ENCODE measurements at regions not wholly inside any gene's neighbourhood (a gene's known extent, or its start where the extent isn't known, plus 50 kb on each side); places are given as distances from the start of the nearest gene placed in this dataset.
A peak's percentile ranks its signal among the peaks of the same experiment; 100 is the strongest.

DNA sequence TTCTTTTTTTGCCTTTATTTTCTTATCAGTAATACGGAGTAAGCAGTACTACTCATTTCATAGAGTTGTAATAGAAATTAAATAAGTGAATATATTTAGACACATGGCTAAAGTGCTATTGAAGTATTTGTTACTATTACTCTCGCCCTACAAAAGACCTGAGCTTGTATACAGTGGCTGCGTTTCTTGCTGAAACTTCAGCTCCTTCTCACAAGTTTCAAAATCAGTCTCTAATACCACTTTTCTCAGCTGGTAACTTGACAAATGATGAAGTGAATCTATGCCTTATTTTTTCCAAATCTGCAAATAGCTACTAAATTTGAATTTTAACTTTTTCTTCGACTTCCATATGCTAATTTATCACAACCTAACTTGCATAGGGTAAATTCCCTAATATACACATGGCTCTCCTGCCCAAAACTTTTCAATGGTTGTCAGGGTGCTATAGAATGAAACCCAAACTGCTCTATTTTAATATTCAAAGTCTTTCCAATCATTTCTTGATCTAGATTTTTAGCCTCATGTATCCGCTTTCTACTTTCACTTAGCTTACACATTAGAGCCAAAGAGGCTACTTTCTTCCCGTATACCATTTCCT is 347.8 kb upstream of the GULP1 start:
- DNase-seq, result no peak

DNA sequence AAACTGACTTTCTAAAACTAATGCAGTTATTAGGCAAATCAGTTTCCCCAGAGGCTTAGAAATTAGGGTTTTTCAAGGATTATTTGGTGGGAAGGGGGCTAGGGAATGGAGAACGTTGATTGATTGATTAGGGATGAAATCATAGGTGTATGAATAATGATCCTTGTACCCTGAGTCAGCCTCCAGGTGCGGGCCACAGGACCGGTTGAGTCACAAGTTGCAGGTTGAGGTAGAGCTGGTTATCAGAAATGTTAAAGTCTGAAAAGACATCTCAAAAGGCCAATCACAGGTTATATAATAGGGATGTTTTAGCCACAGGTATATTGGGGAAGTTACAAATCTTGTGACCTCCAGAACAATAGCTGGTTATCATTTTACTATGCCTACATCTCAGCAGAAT is 341.8 kb upstream of the GULP1 start:
- DNase-seq, result no peak

DNA sequence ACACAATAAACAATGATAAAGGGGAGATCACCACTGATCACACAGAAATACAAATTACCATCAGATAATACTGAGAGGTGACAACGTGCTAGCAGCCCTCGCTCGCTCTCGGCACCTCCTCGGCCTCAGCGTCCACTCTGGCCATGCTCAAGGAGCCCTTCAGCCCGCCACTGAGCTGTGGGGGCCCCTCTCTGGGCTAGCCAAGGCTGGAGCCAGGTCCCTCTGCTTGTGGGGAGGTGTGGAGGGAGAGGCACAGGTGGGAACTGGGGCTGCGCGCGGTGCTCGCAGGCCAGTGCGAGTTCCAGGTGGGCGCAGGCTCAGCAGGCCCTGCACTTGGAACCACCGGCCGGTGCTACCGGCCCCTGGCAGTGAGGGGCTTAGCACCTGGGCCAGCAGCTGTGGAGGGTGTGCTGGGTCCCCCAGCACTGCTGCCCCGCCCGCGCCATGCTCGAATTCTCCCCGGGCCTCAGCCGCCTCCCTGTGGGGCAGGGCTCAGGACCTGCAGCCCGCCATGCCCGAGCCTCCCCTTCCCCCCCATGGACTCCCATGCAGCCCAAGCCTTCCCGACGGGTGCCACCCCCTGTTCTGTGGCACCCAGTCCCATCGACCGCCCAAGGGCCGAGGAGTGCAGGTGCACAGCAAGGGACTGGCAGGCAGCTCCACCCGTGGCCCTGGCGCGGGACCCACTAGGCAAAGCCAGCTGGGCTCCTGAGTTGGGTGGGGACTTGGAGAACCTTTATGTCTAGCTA is 340.0 kb upstream of the GULP1 start:
- no peak for DNase-seq

DNA sequence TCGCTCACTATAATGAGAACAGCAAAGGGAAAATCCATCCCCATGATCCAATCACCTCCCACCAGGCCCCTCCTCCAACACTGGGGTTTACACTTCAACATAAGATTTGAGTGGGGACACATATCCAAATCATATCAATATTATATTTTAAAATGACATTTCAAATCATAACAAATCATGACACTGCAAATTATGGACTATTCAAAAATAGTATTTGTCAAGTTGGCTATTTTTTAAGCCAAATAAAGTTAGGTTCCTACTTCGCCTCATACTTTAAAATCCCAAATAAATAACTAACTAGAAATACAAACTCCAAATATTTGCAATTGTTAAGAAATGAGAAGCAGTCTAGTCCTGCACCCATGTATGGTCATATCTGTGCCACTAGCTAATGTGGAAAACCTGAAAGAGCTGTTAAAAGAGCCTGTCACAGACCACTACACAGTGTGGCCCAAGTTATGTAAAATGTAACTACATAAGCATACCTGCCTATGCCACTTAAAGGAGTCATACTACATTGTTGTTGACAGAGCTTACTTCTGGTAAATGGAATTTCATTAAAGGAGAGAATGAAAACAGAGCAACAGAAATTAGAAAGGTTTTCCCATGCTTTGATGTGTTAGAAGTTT is 334.7 kb upstream of the GULP1 start:
- no peak for DNase-seq

DNA sequence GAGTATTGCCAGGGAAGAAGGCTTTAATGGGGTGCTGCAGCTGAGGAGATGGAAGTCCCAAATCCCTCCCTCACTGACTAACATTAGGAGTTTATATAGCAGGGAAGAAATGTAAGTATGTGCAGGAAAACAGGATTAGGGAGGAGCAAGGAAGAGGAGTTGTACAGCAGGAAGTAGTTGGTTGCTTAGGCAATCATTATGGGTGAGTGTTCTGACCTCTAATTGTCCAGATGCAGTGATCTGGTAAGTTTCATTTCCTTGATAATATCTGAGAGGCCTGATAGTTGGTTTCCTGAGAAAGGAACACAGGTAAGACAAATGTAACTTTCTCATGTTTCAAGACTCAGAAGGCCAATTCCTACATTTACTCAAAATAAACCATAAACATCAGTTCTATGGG is 331.9 kb upstream of the GULP1 start:
- no peak for DNase-seq

DNA sequence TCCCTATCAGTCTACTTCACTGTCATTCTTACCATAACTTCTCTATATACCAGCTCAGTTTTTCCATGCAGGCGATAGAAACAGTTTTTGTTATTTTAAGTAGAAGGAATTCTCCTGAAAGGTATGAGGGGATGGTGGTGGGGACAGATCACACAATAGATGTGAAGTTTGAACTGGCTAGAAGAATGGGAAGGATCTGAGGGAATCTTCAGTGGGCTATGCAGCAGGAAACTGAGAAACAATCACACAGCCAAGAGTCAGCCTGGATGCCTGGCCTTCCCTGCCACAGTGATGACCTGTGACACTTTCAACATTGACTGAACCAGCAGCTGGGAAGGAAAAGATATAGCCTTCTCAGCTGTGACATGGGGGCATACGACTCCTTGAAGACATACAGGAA is 329.1 kb upstream of the GULP1 start:
- DNase-seq, result no peak

DNA sequence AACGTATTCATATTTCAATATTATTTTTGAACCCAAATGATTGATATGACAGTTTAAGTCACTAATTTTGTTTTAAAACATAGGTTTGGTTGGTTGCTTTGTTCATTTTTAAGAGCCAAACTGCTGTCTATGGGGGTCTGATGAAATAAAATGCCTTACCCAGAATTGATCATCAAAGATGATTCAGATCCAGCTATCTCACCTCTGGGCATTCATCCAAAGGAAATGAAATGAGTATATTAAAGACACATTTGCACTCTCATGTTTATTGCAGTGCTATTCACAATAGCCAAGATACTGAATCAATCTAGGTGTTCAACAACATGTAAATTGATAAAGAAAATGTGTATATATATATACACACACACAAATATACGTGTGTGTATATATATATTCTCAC is 326.9 kb upstream of the GULP1 start:
- no peak for DNase-seq

DNA sequence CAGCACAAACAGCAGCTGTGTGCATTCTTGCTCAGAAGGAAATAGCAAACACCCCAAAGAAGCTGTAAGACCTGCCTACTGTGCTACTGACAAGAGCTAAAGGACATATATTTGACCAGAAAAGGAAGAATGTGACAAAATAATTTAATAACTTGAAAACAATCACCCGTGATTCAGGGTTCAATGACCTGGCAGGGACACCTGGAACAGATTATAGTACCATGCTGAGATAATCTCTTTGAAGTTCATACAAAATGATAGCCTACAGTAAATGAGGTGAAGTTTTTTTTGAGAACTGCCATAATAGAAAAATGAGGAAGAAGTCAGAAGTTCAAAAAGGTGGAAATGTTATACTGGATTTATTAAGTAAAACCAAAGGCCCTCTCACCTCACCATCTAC is 324.8 kb upstream of the GULP1 start:
- DNase-seq, result no peak

DNA sequence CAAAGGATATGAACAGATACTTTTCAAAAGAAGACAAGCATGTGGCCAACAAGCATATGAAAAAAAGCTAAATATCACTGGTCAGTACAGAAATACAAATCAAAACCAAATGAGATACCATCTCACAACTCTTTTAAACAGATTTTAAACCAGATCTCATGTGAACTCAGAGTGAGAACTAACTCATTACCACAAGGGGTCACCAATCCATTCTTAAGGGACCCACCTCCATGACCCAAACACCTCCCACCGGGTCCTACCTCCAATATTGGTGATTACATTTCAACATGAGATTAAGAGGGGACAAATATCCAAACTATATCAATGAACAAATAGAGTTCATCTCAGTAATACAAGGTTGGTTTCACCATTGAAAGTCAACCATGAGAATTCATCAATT is 319.8 kb upstream of the GULP1 start:
- DNase-seq, result no peak

DNA sequence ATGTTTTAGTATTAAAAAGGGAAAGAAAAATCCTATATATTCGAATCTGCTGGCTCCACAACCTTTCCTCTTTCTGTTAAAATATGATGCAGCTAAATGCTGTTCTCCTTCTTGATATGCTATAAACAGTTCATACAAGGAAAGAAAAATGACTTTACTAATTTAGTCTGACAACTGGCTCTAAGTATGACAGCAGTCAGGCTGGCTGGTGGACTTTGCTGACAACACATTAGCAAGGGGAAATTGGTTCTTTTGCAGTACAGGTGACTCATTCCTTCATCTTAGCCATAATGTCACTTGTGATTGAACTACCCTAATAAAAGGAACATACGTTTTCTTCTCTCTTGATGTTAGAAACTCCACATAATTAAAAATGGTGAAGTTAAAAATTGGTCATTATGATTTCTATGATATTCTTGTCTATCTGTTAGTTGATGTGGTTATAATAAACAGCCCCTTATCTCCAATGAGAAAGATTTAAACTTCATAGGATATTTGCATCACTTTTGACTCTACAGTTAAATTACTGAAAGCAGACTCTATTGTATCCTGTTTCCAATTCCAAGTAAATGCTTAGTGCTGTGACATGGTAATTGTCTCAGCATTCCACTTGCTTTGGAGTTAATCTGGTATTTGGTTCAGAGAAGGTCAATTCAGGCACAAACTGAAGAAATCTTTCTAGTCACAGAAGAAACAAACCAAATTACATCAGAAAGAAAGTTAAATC is 315.3 kb upstream of the GULP1 start:
- no peak for DNase-seq

DNA sequence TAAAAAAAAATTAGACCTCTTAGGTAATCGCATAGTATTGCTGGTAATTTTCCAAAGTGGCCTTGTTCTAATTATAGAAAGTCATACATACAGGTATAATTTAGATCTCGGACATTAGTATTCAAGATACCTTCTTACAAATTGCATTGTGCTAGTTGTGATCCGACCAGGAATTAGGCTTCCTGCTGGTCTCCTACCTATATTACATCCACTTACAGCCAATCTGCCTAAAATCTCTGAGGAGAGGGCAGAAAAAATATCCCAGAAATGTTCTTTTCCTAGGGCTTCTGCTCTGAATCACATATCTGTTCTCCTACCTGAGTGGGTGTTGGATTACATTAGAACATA is 314.7 kb upstream of the GULP1 start:
- DNase-seq, result no peak

DNA sequence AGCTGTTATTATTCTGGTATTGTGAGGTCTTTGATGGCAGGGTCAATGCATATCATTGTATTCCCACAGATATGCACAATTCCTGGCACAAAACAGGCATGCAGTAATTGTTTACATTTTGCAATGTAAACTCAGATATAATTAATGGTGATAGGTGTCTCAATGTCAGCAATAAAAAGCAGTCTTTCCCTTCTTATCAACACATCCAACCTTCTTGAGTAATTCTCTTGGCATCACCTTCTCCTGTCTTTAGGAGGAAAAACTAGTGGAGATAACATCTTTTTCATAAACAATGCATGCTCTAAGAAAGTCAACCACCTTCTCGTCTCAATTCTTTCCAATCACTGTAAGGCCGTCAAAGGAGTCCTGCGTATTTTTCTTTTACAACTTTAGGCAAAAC is 313.3 kb upstream of the GULP1 start:
- no peak for DNase-seq

DNA sequence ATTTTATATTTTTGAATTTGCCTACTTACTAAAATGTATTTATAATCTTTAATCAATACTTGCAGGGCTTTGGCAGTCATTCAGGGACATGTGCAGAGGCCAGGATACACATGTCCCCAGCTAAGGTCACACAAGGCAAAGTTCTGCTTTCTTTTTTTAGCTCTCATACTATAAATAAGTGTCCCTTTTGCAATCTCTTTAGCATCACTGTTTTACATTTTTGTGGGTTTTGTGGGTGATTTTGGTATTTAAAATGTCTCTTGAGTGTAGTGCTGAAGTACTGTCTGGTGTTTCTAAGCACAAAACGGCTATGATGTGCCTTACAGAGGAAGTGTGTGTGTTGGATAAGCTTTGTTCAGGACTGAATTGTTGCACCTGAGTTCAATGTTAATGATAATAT is 309.0 kb upstream of the GULP1 start:
- DNase-seq, result no peak

DNA sequence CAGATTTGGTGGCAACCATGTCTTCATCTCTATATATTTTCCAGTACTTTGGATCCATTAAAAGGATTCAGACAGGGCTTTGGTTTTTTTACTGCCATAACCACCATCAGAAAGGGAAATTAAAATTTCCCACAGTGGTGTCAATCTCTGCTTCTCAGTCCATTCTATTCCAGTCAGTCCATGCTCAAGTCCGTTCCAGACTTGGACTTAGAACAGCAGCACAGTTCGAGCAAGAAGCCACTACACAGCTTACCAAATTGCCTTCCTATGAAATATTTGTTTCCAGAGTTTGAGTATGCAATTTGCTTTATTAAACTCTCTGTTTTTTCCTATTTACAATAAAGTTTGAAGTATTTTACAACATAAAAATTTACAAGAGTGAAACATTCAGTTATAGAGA is 306.5 kb upstream of the GULP1 start:
- DNase-seq, result no peak

DNA sequence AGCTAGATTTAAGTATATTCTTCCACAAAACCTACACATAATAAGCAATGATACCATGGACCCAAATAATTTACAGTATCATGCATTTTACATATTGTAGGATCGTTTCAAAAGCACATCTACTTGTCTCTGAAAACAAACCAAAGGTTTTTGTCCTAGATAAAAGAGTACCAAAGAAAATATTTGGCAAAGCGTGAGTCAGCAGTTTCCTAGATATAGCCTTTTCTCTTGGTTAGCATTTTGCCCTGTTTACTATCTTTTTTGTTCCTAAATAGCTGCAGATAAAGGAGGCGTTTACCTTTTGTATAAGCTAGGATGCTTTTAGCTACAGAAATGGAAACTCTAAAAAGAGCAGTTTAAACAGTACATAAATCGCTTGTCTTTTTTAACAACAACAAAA is 305.8 kb upstream of the GULP1 start:
- DNase-seq, result no peak

DNA sequence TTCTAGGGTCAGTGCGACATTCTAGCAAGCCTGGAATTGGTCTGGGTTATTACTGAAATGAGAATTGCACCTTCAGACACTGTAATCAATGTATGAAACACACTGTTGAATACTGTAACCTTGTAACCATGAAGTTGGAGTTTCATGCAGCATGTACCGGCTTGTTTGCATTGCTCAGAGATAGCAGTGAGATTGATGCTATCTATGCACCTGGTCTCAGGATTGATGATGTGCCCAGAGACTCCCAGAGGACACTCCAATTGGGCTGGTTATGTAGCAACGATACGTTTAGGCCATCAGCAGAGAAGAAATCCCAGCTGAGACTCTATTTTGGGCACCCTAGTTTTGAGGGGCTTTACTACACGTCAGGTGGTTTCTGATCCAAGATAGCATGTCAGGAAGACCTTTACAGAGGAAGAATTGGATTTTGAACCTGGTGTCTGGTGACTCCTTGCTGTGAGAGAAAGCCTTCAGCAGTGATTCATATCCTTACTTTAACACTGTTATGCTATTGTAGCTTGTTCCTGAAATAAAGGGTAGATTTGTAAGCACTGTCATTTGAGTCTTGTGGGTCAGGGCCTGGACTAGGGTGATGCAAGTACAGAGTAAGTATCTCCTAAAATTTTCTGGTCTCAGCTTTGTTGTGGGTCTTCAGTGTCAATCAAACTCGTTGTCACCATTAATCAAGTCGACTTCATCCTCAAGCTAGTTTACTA is 305.1 kb upstream of the GULP1 start:
- DNase-seq, result no peak

DNA sequence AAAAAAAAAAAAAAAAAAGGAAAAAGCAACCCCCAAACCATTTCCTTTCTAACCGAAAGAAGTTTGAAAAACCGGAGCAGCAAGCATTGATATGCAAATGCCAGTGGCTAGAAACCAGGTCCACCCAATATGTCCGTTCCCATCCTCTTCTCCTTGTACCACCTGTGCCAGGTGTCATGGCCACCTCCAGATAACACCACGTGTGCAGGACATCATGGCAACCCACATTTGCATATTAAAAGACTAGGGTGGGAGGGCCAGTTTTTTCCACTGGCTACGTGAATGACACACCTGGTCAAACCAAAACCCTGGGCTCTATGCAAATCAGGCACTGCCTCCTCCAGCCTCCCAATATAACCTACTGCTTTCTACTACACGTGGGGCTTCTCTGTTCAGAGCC is 303.3 kb upstream of the GULP1 start:
- DNase-seq, result no peak

DNA sequence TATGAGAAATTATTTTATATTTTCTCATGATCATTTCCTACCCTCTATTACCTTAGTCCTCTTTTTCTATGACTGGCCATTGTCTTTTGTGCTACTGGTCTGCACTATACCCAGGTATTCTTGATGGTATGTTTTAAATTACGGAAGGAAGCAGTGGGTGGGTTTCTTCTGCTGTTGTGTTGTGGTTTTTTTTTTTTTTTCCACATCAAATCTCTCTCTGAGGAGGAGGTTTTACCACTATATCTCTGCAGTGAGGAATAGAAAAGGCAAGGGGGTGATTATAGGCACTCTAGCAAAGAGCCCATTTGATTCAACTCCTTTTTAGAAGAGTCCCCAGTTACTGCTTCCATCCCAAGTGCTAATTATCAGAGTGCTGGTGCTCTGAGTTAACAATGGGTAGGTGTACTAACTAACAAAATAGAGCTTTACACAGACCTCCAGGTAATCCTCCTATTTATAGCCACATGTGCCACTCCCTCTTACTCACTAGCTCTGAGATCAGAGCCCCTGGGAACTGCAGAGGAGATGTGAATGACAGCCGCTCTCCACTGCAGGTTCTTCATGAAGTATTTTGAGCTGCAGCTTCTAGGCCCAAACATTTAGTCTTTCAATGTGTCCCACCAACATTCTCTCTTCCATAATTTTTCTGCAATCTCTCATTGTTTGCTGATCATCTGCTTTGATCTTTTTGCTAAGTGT is 301.6 kb upstream of the GULP1 start:
- DNase-seq, result no peak

DNA sequence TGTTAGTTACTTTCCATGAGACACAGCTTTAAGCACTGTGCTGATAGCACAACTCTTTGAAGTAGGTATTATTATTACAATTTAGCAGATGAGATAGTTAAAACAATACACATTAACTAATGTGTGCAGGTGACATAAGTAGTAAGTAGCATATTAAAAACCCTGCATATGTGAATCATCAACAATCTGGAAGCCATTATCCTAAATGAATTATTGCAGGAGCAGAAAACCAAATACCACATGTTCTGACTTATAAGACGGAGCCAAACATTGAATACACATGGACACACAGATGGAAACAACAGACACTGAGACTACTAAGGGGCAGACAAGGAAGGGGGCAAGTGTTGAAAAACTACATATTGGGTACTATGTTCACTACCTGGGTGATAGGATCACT is 300.3 kb upstream of the GULP1 start:
- DNase-seq, result no peak

DNA sequence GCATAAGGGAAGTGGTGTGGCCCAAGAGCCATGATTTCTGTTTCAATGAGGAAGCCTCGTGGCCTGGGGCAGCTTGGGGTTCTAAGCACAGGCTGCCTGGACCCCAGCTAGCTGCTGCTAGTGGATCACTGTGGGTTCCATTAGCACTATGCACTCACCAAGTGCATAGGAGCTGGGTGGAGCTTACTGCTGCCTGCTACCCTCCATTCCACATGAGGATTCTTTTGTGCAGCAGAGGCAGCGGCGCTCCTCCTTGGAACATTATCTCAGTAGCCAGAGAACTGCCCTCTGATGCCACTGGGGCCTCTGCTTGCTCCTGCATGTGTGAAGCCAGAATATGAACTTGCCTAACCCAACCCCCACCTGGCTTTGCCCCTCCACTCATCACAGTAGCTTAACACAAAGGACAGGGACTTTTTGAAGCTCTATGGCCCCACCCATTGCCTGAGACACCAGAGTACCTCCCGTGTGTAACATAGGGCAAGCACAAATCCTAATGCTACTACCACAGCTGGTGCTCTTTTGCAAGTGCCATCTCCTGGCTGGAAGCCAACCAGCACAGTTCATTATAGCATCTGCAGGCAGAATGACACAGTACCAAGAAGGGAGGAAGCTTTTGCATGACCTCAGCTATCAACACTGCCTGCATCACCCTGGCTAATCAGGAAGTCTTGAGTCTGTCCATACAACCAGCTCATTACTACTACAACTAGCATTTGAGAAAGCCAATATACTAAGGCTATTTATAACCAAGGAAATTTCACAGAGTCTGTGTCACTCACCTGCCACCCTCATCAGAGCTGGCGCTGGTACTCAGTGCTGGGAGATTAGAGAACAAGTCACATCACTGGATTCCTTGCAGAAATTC is 297.0 kb upstream of the GULP1 start:
- DNase-seq, result peak; percentile 51

DNA sequence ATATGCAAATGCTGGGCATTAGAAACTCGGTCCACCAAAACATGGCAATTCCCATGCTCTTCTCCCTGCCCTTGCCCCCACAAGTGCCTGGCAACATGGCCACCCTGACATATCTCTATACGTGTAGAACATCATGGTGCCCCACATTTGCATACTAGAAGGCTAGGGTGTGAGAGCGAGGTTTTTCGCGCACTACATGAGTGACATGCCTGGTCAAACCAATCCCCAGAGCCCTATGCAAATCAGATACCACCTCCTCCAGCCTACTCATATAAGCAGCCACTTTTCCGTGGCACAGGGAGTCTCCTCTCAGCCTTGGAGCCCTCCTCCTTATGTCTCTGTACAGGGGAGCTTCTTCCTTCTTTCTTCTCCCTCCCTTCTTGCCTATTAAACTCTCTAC is 296.1 kb upstream of the GULP1 start:
- no peak for DNase-seq

DNA sequence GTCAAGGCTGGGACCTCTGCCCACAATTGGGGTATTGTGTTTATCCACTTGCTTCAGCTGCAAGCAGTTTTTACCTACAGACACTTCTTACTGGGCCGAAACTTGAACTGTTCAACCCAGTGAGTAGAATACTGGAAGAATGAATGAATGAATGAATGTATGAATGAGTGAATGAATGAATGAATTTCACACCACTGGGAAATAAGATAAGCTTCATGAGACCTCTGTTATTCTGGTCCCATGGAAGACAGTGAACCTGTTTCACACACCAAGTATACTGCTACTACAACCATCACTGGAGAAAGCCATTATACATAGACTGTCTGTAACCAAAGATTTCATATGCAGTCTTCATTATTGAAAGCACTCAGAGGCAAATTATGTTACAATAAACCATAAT is 295.0 kb upstream of the GULP1 start:
- no peak for DNase-seq
